Memory B cell (primary cell): ENCODE measurements at regions not wholly inside any gene's neighbourhood (a gene's known extent, or its start where the extent isn't known, plus 50 kb on each side); places are given as distances from the start of the nearest gene placed in this dataset.

ENCODE experiments used
- ATAC-seq: fragments of 150-1000 bp; cut with Tn5 transposase; 2 replicates; pipeline ENCODE4 v1.10.0; 2021; ENCODE audit warnings: low read depth, mild to moderate bottlenecking, moderate library complexity
- DNase-seq, 2 donors: peaks; one replicate each; pipeline ENCODE4 v3.0.0; 2022; ENCODE audit warnings: low spot score in 2 of 2
- H3K27ac Mint-ChIP-seq: one replicate; pipeline ENCODE4 v1.8.0; 2022; ENCODE audit warnings: mild to moderate bottlenecking, moderate library complexity, mixed read lengths
- H3K27me3 Mint-ChIP-seq: one replicate; pipeline ENCODE4 v1.8.0; 2022; ENCODE audit warnings: mixed read lengths
- H3K36me3 Mint-ChIP-seq: one replicate; pipeline ENCODE4 v1.8.0; 2022; ENCODE audit warnings: mild to moderate bottlenecking, mixed read lengths
- H3K4me1 Mint-ChIP-seq: one replicate; pipeline ENCODE4 v1.8.0; 2022; ENCODE audit warnings: mixed read lengths
- H3K4me3 Mint-ChIP-seq: one replicate; pipeline ENCODE4 v1.8.0; 2022; ENCODE audit warnings: mild to moderate bottlenecking, moderate library complexity, mixed read lengths
- H3K9me3 Mint-ChIP-seq: one replicate; pipeline ENCODE4 v1.8.0; 2022; ENCODE audit warnings: mixed read lengths

DNA sequence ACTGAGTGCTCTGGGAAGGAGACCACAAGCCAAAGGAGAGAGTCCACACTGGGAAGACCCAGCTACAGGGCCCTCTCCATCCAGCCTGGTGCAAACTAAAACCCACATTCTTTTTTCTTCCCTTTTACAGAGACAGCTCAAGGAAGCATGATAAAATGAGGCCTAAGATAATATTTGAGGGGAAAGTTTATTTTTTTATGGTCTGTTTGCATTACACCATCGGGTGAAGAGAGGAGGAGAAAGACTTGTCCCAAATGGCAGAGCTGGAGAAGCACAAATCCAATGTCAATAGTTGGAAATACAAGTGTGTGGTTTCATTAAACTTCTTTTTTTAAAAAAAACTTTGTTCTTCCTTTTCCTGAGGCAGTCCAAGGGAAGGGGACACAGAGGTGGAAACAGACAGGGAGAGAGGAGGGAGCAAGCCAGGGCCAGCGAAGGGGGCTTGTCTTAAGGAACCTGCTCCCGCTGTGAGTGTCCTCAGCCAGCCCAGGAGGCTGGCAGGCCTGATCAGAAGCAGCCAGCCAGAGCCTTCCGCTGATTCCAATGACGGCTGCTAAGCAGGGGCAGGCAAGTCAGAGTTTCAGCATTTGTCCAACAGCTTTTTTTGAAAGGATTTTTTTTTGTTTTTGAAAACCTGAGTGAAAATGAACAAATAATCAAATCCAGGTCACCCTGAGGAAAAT, 203.8 kb upstream of the SIX2 start:
- peaks cover 2% of the 10 kb centered on the region for H3K9me3 Mint-ChIP-seq
- no peak for DNase-seq
- peaks cover 12% of the 10 kb centered on the region for H3K27me3 Mint-ChIP-seq
- no peak for ATAC-seq
- no peaks in the 10 kb centered on the region for H3K36me3 Mint-ChIP-seq
- H3K27ac Mint-ChIP-seq = no peak overlapping the region
- no peaks in the 10 kb centered on the region for H3K4me1 Mint-ChIP-seq
- H3K4me3 Mint-ChIP-seq = no peak overlapping the region

DNA sequence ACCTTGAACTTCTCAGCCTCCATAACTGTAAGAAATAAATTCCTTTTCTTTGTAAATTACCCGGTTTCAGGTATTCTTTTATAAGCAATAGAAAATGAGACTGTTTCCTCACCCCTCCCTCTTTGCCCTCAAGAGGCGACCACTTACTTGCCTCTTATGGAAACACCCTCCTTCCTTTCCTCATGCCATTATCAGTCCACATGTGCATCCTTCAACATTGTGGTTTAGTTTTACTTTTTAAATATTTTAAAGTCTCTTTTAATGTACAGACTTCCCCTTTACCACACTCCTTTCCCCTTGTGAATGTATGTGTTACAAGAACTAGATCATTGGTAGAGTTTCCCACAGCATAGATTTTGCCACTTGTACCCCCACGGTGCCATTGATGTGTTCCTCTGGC, 202.4 kb upstream of the SIX2 start:
- H3K36me3 Mint-ChIP-seq = no peaks in the 10 kb centered on the region
- H3K9me3 Mint-ChIP-seq = peaks cover 2% of the 10 kb centered on the region

DNA sequence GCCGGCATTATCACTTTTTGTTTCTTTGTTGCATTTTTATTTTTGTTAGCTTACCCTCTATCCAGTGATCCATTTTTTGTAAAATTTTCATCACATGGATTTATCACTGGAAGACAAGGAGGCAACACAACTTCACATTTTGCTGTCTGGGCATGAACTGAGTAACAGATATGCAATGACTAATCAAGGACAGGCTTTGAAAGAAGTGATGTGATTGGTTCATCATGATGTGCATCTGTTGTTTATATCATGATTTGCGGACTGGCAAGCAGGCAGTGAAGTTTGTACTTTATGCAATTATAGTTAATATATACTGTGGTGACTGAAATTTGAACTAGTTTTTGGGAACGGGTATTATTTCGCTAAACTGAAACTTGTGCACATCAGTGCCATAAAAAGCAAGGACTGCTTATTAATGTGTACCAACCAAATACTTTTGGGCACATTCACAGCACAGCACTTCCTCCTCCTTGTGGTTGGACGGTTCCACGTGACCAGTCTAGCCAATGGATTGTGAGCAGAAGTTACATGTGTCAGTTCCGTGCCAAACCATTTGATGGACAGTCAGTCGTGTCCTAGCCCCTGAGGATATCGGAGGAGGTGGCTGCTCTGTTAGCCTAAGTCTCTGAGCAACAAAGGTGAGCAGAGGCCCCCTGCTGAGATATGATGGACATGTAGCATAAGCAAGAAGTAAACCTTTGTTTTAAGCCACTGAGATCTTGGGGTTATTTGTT, 201.4 kb upstream of the SIX2 start:
- Mint-ChIP-seq H3K4me1 (no peaks in the 10 kb centered on the region), H3K9me3 (no peaks in the 10 kb centered on the region), H3K4me3 (no peak overlapping the region), H3K27me3 (peaks cover 9% of the 10 kb centered on the region), H3K36me3 (no peaks in the 10 kb centered on the region), H3K27ac (no peak overlapping the region)
- ATAC-seq (no peak), DNase-seq (no peak)

More for the DNA sequence above, 202.4 kb upstream of the SIX2 start:
- Mint-ChIP-seq H3K27ac (no peak overlapping the region), H3K27me3 (peaks cover 12% of the 10 kb centered on the region), H3K4me3 (no peak overlapping the region), H3K4me1 (no peaks in the 10 kb centered on the region)
- no peak for ATAC-seq
- DNase-seq = no peak

DNA sequence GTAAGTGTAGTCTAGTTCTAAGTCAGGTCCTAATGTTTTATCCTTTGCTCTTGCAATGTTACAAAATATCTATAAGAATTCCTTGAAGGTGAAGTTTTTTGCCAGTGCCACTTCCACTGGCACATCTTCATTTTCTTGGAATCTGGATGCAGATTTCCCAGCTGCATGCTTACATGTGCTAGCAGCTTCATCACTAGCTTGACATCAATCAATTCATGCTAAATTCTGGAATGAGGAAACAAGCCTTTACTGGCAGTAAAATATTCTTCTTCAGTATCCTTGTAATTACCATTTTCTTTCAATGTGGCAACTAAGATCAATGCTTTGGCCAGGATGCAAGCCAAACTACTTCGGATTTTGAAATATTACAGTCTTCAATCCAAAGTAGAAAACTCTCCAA, 200.6 kb upstream of the SIX2 start:
- H3K9me3 Mint-ChIP-seq = no peaks in the 10 kb centered on the region
- H3K27ac Mint-ChIP-seq = no peak overlapping the region
- ATAC-seq (no peak), DNase-seq (no peak)
- no peaks in the 10 kb centered on the region for H3K36me3 Mint-ChIP-seq
- no peaks in the 10 kb centered on the region for H3K4me1 Mint-ChIP-seq
- H3K27me3 Mint-ChIP-seq = peaks cover 9% of the 10 kb centered on the region
- H3K4me3 Mint-ChIP-seq = no peak overlapping the region

DNA sequence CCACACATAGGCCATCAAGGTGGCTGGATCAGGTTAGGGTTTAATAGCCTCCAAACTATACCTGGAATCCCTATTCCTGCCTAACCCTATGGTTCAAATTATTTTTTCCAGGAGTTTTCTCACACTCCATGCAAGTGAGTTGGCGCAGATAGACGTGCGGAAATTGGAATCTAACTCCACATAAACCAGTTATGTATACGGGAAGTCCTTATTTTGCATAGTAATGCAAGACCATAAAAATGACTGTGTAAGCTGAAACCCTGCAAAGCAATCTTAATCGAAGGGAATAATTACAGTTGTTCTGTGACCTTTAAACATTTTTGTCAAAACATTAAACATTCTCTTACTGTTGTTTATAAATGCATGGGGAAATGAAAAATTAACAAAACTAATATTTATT, 200.1 kb upstream of the SIX2 start:
- H3K27ac Mint-ChIP-seq = no peak overlapping the region
- no peaks in the 10 kb centered on the region for H3K4me1 Mint-ChIP-seq
- H3K4me3 Mint-ChIP-seq = no peak overlapping the region
- peaks cover 7% of the 10 kb centered on the region for H3K27me3 Mint-ChIP-seq
- ATAC-seq = no peak
- no peak for DNase-seq
- H3K36me3 Mint-ChIP-seq = no peaks in the 10 kb centered on the region
- H3K9me3 Mint-ChIP-seq = no peaks in the 10 kb centered on the region

DNA sequence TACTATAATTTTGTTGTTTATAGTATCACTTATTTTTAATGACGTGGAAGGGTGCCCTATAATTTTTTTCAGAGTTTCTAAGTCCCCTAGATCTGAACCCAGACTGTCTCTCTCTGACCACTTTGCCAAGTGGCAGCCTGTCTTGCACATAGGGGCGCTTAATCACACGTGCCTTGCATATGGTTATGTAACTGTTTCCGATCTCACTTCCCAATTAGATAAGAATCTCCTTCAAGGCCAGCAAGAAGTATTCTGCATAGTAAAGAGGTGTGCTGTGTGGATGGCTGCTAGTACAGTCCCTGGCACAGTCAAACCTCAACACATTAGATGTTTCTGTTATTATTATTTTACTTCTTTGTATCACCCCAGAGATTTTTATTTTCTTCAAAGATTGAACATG, 197.8 kb upstream of the SIX2 start:
- Mint-ChIP-seq H3K27ac (no peak overlapping the region), H3K27me3 (peaks cover 5% of the 10 kb centered on the region), H3K4me1 (no peaks in the 10 kb centered on the region), H3K4me3 (no peak overlapping the region), H3K9me3 (peaks cover 6% of the 10 kb centered on the region), H3K36me3 (no peaks in the 10 kb centered on the region)
- no peak for ATAC-seq
- DNase-seq = no peak

DNA sequence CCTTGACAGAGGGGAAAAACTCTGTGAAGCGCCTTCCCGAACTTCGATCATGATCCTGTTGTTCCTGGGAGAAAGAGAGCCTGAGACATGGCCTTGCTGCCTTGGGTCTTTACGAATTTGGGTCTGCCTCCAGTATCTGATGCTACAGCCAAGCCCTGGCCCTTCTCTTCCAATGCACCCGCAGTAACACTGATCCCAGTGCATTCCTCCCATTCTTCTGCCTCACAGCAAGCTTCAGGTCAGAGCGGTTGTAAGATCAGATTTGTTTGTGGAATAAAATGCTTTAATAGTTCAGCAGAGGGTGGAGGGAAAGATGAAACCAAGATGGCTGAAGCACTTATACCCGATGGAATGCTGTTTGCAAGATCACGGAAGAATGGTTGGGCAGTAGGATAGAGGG, 196.7 kb upstream of the SIX2 start:
- no peaks in the 10 kb centered on the region for H3K4me1 Mint-ChIP-seq
- H3K9me3 Mint-ChIP-seq = peaks cover 11% of the 10 kb centered on the region
- H3K36me3 Mint-ChIP-seq = no peaks in the 10 kb centered on the region
- H3K27me3 Mint-ChIP-seq = peaks cover 4% of the 10 kb centered on the region
- no peak overlapping the region for H3K4me3 Mint-ChIP-seq
- DNase-seq (no peak), ATAC-seq (no peak)
- H3K27ac Mint-ChIP-seq = no peak overlapping the region

DNA sequence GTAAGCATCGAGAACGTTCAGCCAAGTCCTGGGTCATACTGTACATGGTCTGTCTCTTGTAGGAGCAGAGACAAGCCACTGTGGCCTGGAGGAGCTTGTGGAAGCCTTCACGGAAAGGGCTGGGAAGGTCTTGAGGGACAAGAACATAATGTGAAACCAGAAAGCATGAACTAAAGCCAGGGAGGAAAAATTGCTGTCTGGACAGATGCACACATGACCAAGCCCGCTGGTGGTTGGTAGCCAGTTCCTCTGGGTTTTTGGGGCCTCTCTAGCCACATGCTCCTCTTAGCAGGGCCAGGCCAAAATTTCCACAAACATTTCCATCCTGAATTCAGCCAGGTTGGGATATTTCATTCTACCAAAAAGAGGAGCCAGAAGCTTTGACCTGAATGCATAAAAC, 196.2 kb upstream of the SIX2 start:
- Mint-ChIP-seq H3K27ac (no peak overlapping the region), H3K36me3 (no peaks in the 10 kb centered on the region), H3K9me3 (peaks cover 11% of the 10 kb centered on the region), H3K4me1 (no peaks in the 10 kb centered on the region), H3K27me3 (peaks cover 7% of the 10 kb centered on the region), H3K4me3 (no peak overlapping the region)
- ATAC-seq = no peak
- no peak for DNase-seq

DNA sequence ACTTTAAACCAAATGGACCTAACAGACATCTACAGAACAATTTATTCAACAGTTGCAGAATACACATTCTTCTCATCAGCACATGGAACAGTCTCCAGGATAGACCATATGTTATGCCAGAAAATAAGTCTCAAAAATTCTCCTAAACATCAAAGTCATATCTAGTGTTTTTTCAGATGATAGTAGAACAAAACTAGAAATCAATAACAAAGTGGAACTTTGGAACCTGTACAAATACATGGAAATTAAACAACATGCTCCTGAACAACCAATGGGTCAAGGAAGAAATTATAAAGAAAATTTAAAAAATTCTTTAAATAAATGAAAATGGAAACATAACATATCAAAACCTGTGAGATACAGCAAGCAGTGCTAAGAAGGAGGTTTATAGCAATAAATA, 194.1 kb upstream of the SIX2 start:
- no peaks in the 10 kb centered on the region for H3K36me3 Mint-ChIP-seq
- no peak for ATAC-seq
- no peak overlapping the region for H3K4me3 Mint-ChIP-seq
- H3K9me3 Mint-ChIP-seq = peaks cover 11% of the 10 kb centered on the region
- H3K27me3 Mint-ChIP-seq = peaks cover 7% of the 10 kb centered on the region
- DNase-seq = no peak
- H3K4me1 Mint-ChIP-seq = no peaks in the 10 kb centered on the region
- no peak overlapping the region for H3K27ac Mint-ChIP-seq

DNA sequence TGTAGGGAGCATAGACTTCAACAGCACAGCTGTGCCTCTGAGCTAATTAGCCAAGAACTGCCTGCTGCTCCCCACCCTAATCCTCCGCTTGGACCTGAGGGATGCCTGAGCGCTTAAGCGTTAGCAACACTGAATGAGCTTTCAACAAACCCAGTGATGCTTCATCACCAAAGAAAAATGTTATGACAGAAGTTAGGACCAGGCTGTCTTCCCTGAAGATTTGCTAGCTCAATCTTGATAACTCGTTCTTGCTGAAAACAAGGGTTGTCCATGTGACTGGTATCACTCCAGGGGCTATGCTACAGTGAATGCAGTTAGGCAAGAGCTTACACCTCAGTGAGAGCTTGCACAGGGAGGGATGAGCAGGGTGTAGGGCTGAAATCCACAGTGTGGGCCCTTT, 190.7 kb upstream of the SIX2 start:
- no peaks in the 10 kb centered on the region for H3K4me1 Mint-ChIP-seq
- H3K27me3 Mint-ChIP-seq = peaks cover 5% of the 10 kb centered on the region
- ATAC-seq (no peak), DNase-seq (no peak)
- H3K27ac Mint-ChIP-seq = no peak overlapping the region
- no peaks in the 10 kb centered on the region for H3K36me3 Mint-ChIP-seq
- H3K9me3 Mint-ChIP-seq = peaks cover 11% of the 10 kb centered on the region
- H3K4me3 Mint-ChIP-seq = no peak overlapping the region

DNA sequence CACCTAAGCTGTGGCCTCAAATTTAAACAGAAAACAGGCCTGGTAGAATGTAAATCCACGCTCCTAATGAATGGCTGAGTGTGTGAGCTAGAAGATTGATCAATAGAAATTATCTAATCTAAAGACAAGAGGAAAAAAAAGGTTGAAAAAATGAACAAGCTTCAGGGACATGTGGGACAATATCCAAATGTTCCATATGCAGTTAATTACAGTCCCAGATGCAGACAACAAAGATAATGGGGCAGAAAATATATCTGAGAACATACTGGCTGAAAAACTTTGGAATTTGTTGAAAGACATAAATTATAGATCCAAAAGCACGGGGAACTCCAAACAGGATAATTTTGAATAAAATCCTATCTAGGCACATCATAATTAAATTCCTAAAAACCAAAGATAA, 186.7 kb upstream of the SIX2 start:
- ATAC-seq (no peak), DNase-seq (no peak)
- H3K27me3 Mint-ChIP-seq = peaks cover 14% of the 10 kb centered on the region
- no peaks in the 10 kb centered on the region for H3K4me1 Mint-ChIP-seq
- H3K9me3 Mint-ChIP-seq = no peaks in the 10 kb centered on the region
- no peak overlapping the region for H3K4me3 Mint-ChIP-seq
- H3K27ac Mint-ChIP-seq = no peak overlapping the region
- H3K36me3 Mint-ChIP-seq = no peaks in the 10 kb centered on the region

DNA sequence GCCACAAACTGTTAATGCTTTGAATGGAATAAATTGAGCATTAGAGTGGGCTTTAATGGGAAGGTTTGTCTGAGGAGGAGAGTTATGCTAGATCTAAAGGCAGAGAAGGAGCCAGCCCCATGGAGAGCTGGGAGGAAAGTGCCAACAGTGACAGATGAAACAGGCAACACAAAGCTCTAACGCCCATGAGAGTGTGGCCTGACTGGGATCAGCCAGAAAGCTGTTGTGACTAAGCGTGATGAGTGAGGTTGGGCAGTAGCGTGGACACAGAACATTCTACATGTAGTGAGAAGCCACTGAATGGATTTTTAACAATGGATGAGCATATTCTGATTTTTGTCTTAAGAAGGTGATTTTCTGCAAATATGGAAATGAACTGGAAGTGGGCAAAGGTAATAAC, 185.3 kb upstream of the SIX2 start:
- H3K27ac Mint-ChIP-seq = no peak overlapping the region
- H3K27me3 Mint-ChIP-seq = peaks cover 12% of the 10 kb centered on the region
- H3K4me1 Mint-ChIP-seq = no peaks in the 10 kb centered on the region
- H3K36me3 Mint-ChIP-seq = no peaks in the 10 kb centered on the region
- ATAC-seq (no peak), DNase-seq (no peak)
- H3K4me3 Mint-ChIP-seq = no peak overlapping the region
- H3K9me3 Mint-ChIP-seq = no peaks in the 10 kb centered on the region

DNA sequence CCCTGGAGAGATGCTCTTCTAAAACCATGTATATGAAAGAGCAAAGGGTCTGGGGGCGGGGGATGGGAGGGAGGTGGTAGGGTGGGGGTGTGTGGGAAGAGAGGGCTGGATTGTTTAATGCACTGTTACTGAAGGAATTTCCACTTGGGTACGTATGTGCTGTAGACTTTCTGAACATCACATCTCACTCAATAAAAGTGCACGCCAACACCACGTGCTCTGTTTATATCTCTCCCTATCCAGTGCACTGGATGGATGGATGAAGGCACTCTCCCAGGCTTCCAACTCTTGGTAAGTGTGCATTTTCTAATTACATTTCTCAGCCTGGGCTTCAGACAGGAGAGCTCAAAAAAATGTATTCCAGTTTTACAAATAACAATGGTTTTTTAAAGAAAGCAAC, 184.3 kb upstream of the SIX2 start:
- Mint-ChIP-seq H3K4me1 (no peaks in the 10 kb centered on the region), H3K27ac (no peak overlapping the region), H3K36me3 (no peaks in the 10 kb centered on the region)

DNA sequence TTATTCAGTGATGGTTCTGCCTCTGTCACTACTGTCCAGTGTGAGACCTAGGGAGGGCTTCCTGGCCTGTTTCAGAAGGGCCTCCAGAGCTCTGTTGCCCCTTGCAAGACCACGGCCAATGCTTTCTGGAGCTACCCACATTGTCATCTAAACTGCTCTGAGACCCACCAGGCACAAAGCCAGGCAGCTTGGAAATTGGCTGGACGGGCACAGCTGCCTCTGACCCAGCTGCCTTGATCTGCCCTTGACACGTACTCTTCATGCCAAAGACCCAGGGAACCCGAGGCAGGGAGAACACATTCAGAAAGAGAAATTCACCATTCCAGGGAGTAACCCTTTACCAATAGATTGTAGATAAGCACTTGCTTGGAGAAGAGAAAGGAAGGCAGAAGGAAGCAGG, 183.7 kb upstream of the SIX2 start:
- no peak for DNase-seq
- ATAC-seq = no peak
- no peaks in the 10 kb centered on the region for H3K36me3 Mint-ChIP-seq
- no peaks in the 10 kb centered on the region for H3K9me3 Mint-ChIP-seq
- no peak overlapping the region for H3K4me3 Mint-ChIP-seq
- peaks cover 24% of the 10 kb centered on the region for H3K27me3 Mint-ChIP-seq
- no peak overlapping the region for H3K27ac Mint-ChIP-seq
- no peaks in the 10 kb centered on the region for H3K4me1 Mint-ChIP-seq

More for the DNA sequence above, 184.3 kb upstream of the SIX2 start:
- Mint-ChIP-seq H3K27me3 (peaks cover 18% of the 10 kb centered on the region), H3K9me3 (no peaks in the 10 kb centered on the region), H3K4me3 (no peak overlapping the region)
- no peak for DNase-seq
- no peak for ATAC-seq

DNA sequence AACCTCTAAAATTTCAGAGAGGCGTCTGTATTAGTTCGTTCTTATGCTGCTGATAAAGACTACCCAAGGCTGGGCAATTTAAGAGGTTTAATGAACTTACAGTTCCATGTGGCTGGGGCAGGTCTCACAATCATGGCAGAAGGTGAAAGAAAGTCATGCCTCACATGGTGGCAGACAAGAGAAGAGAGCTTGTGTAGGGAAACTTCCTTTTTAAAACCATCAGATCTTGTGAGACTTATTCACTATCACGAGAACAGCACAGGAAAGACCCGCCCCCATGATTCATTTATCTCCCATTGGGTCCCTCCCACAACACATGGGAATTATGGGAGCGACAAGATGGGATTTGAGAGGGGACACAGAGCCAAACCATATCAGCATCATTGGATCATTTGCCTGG, 183.2 kb upstream of the SIX2 start:
- no peak for DNase-seq
- Mint-ChIP-seq H3K27ac (no peak overlapping the region), H3K4me1 (no peaks in the 10 kb centered on the region), H3K27me3 (peaks cover 29% of the 10 kb centered on the region), H3K9me3 (no peaks in the 10 kb centered on the region), H3K4me3 (no peak overlapping the region), H3K36me3 (no peaks in the 10 kb centered on the region)
- no peak for ATAC-seq
